Ectodermal cell (in vitro differentiated cells): ENCODE measurements at regions not wholly inside any gene's neighbourhood (a gene's known extent, or its start where the extent isn't known, plus 50 kb on each side); places are given as distances from the start of the nearest gene placed in this dataset.
A peak's percentile ranks its signal among the peaks of the same experiment; 100 is the strongest.
"Not testable (repeated sequence)": the region's sequence is repeated elsewhere in the genome, so short reads cannot be mapped to it uniquely, and the experiment has no call there.

ENCODE experiments used
- H3K27ac ChIP-seq: 2 replicates; pipeline ENCODE4 v1.7.0; 2013; ENCODE audit warnings: mild to moderate bottlenecking, low read depth, low read length; ENCODE audit not compliant: insufficient read depth, poor library complexity, severe bottlenecking
- H3K27me3 ChIP-seq: 2 replicates; pipeline ENCODE4 v1.7.0; 2013; ENCODE audit warnings: mild to moderate bottlenecking, low read length; ENCODE audit not compliant: insufficient read depth, control insufficient read depth, poor library complexity, severe bottlenecking
- H3K36me3 ChIP-seq: one replicate; pipeline ENCODE4 v1.7.0; 2013; ENCODE audit warnings: low read length; ENCODE audit not compliant: control insufficient read depth, insufficient read depth
- H3K4me1 ChIP-seq: one replicate; pipeline ENCODE4 v1.7.0; 2013; ENCODE audit warnings: low read length; ENCODE audit not compliant: control insufficient read depth, insufficient read depth
- H3K4me3 ChIP-seq: 2 replicates; pipeline ENCODE4 v1.7.0; 2013; ENCODE audit warnings: low read depth, low read length, control low read depth; ENCODE audit not compliant: insufficient read depth
- H3K9me3 ChIP-seq: 2 replicates; pipeline ENCODE4 v1.7.0; 2013; ENCODE audit warnings: mild to moderate bottlenecking, low read length, moderate library complexity; ENCODE audit not compliant: control insufficient read depth
- WGBS, 2 experiments: methylation state at CpG; one replicate each; pipeline ENCODE4 v1.1.7; 2013; ENCODE audit warnings: missing lambda C conversion rate in 2 of 2; 5-methylcytosine and 5-hydroxymethylcytosine counted together

- Histone ChIP-seq H3K9me3 (no peaks in the 10 kb centered on the region), H3K27me3 (no peaks in the 10 kb centered on the region), H3K27ac (no peak overlapping the region), H3K36me3 (no peaks in the 10 kb centered on the region), H3K4me3 (no peak overlapping the region), H3K4me1 (no peaks in the 10 kb centered on the region)
- WGBS, 2 experiments = no CpG with 5 or more reads among the region's 2 CpGs
These were observed 350.8 kb upstream of the RGPD4 start for GRCh38 chr2:107475859-107476258.

DNA sequence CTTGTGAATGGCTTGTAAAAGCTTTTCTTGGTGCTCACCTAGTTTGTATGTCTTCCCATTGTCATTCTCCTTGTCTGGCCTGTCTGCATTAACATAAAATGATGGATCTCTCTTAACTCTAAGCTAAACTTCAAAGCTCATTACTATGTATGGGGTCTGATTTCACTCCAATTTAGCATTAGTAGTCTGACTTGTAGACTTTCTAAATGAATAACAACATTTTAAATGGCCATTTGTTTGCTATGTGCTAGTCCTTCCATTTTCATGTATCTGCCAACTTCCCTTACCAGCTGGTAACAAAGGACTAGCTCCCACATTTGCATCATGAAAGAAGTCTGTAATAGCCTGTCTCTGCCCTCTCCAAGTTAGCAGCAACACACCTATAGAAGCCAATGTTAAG is 324.2 kb upstream of the RGPD4 start:
- Histone ChIP-seq H3K4me1 (peaks cover 12% of the 10 kb centered on the region), H3K4me3 (no peak overlapping the region), H3K9me3 (no peaks in the 10 kb centered on the region), H3K36me3 (no peaks in the 10 kb centered on the region), H3K27me3 (no peaks in the 10 kb centered on the region), H3K27ac (no peak overlapping the region)

DNA sequence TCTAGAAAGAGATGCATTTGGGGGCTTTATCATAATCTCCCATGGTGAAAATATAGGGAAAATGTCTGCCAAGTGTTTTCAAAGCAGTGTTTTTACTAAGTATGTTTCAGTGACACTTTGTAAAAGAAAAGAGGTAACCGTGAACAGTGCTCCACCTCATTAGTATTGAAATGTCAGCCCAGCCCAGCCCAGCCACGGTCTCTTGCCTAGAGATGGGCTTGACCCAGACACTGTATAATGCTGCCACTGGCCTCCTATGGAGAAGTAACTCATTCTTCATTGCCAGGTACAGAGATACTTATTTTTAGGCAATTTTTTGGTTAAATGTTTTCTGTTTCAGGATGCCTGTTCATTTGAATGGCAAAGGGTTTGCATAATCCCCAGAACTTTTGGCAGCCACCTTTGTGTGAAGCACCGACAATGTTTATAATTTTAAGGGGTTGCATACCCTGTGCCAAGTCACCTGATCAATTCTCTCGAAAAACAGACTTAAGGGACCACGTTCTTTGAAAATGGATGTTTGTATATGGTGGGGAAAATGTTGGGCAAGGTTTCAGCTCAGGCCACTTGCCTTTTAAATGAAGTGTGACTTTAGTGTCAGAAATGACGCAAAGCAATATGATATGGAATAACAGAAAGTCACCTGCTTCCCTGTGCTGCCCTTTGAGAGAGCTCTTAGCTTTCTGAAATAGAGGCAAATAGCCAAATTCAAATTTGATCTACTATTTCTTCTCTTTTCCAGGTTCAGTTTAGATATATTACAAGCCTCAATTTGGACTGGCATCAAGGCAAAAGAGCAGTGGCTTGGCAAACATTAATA is 314.5 kb upstream of the RGPD4 start:
- no peaks in the 10 kb centered on the region for H3K27me3 ChIP-seq
- no peaks in the 10 kb centered on the region for H3K9me3 ChIP-seq
- 88 to 89% methylated on average over 6 of the region's 6 CpGs for WGBS, 2 experiments
- H3K27ac ChIP-seq = no peak overlapping the region
- no peaks in the 10 kb centered on the region for H3K36me3 ChIP-seq
- H3K4me1 ChIP-seq = no peaks in the 10 kb centered on the region
- no peak overlapping the region for H3K4me3 ChIP-seq

DNA sequence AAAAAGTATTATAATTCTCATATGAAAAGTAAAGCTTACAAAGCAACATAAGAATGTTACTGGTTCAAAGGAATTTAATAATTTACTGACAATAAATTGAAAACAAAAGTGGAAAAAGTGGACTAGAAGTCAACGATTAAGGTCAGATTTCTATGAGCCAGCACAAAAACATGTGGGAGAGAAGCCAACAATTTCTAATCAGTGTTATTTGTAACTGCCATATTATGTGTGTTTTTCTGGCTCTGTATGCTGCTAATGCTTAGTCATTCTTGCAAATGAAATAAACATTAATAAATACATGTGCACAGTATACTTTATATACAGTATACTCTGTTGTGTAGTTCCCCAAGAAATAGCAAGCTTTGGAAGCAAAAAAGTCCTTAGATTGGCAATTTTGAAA is 301.3 kb upstream of the RGPD4 start:
- no peak overlapping the region for H3K4me3 ChIP-seq
- no peaks in the 10 kb centered on the region for H3K4me1 ChIP-seq
- WGBS, 2 experiments = 94 to 100% methylated on average over 1 of the region's 1 CpG
- H3K27me3 ChIP-seq = no peaks in the 10 kb centered on the region
- no peak overlapping the region for H3K27ac ChIP-seq
- H3K9me3 ChIP-seq = no peaks in the 10 kb centered on the region
- peaks cover 3% of the 10 kb centered on the region for H3K36me3 ChIP-seq

GRCh38 chr2:107529146-107529545 is 297.5 kb upstream of the RGPD4 start:
- Histone ChIP-seq H3K27me3 (no peaks in the 10 kb centered on the region), H3K4me1 (no peaks in the 10 kb centered on the region), H3K36me3 (peaks cover 3% of the 10 kb centered on the region), H3K4me3 (no peak overlapping the region), H3K27ac (no peak overlapping the region), H3K9me3 (no peaks in the 10 kb centered on the region)
- WGBS, 2 experiments = 88 to 92% methylated on average over 1 of the region's 1 CpG

DNA sequence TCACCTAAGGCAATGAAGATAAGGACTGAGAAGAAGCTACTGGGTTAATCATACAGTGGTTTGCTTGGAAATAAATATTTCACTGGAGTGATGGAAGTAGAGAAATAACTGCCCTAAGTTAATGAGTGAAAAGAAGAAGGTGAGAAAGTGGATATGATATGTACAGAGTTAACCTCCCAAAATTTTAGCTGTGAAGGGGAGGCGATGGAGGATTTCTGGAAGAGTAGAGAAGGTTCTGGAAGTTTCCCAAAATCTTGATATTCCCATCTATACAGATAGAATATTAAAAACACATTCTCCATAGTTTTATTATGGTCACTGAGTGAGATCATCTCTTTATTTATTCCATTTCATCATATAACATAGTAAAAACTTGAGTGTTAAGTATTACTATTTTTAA is 296.6 kb upstream of the RGPD4 start:
- H3K27ac ChIP-seq = no peak overlapping the region

GRCh38 chr2:107534926-107535325 is 291.8 kb upstream of the RGPD4 start:
- Histone ChIP-seq H3K36me3 (no peaks in the 10 kb centered on the region), H3K27me3 (no peaks in the 10 kb centered on the region), H3K27ac (no peak overlapping the region), H3K4me1 (no peaks in the 10 kb centered on the region), H3K4me3 (no peak overlapping the region), H3K9me3 (no peaks in the 10 kb centered on the region)
- 96 to 97% methylated on average over 9 of the region's 9 CpGs for WGBS, 2 experiments

More for the DNA sequence above, 296.6 kb upstream of the RGPD4 start:
- no peaks in the 10 kb centered on the region for H3K9me3 ChIP-seq
- no peak overlapping the region for H3K4me3 ChIP-seq
- H3K27me3 ChIP-seq = no peaks in the 10 kb centered on the region
- WGBS, 2 experiments = 88 to 100% methylated on average over 1 of the region's 1 CpG
- H3K4me1 ChIP-seq = no peaks in the 10 kb centered on the region
- peaks cover 3% of the 10 kb centered on the region for H3K36me3 ChIP-seq

DNA sequence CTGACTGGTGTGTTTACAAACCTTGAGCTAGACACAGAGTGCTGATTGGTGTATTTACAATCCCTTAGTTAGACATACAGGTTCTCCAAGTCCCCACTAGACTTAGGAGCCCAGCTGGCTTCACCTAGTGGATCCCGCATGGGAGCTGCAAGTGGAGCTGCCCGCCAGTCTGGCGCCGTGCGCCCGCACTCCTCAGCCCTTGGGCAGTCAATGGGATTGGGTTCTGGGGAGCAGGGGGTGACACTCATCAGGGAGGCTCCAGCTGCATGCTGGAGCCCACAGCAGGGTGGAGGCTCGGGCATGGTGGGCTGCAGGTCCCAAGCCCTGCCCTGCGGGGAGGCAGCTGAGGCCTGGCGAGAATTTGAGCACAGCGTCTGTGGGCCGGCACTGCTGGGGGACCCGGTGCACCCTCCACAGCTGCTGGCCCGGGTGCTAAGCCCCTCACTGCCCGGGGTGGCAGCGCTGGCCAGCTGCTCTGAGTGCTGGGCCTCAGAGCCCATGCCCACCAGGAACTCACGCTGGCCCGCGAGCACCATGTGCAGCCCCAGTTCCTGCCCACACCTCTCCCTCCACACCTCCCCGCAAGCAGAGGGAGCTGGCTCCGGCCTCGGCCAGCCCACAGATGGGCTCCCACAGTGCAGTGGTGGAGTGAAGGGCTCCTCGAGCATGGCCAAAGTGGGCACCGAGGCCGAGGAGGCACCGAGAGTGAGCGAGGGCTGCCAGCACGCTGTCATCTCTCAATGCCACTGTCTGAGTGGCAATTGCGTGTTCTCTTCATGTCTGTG is 290.6 kb upstream of the RGPD4 start:
- not testable (repeated sequence) for H3K9me3 ChIP-seq, H3K27me3 ChIP-seq, H3K36me3 ChIP-seq, H3K4me1 ChIP-seq, H3K27ac ChIP-seq, H3K4me3 ChIP-seq
- 96% methylated on average over 28 of the region's 28 CpGs for WGBS, 2 experiments

- 61 to 75% methylated on average over 5 of the region's 5 CpGs for WGBS, 2 experiments
- Histone ChIP-seq H3K4me1 (no peaks in the 10 kb centered on the region), H3K36me3 (no peaks in the 10 kb centered on the region), H3K9me3 (no peaks in the 10 kb centered on the region), H3K4me3 (no peak overlapping the region), H3K27ac (peak overlapping the region; percentile 29), H3K27me3 (no peaks in the 10 kb centered on the region)
These were observed 284.4 kb upstream of the RGPD4 start for GRCh38 chr2:107542314-107542740.

GRCh38 chr2:107543793-107544192 is 282.9 kb upstream of the RGPD4 start:
- Histone ChIP-seq H3K4me3 (no peak overlapping the region), H3K27me3 (no peaks in the 10 kb centered on the region), H3K9me3 (no peaks in the 10 kb centered on the region), H3K36me3 (no peaks in the 10 kb centered on the region), H3K27ac (no peak overlapping the region), H3K4me1 (no peaks in the 10 kb centered on the region)
- 92 to 98% methylated on average over 3 of the region's 3 CpGs for WGBS, 2 experiments
